ENCODE measurements at regions not wholly inside any gene's neighbourhood (a gene's known extent, or its start where the extent isn't known, plus 50 kb on each side); places are given as distances from the start of the nearest gene placed in this dataset.
"Not testable (repeated sequence)": the region's sequence is repeated elsewhere in the genome, so short reads cannot be mapped to it uniquely, and the experiment has no call there.

DNA sequence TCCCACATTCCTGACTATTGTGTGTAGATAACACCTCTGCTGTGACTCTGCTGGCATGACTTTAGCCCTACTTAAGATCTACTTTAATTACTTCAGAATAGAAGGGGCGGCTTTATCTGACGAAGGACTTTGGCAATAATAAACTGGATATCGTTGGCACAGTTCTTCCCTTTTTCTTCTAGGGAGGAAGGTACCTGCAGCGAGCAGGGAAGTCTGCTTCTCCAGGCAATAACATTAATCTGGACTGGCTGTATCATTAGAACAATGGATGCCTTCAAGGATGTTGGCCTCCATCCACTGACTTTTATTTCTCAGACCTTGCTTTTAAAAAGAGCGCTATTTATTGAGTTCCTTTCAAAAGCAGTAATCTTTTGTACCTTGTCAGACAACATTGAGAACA is 172.6 kb upstream of the THSD7A start:
- no peak for DNase-seq (ENCODE audit: low spot score)

DNA sequence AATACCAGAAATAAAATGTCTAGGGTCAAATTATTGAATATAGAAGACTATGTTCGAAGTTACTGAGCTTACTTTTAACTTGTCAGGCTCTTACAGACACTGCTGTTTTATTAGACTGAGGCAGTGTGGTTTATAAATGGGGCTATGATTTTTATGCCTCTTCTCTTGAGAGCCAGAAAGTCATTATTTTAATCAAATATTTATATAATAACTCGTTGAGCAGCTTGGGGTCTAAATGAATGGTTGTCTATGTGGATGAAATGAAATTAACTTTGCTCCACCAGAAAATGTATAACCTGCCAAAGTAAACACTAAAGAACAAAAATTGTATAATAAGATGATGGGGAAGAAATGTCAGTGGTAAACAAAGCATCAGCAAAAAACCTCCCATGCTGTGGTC is 175.6 kb upstream of the THSD7A start:
- no peak for DNase-seq (ENCODE audit: low spot score)

DNA sequence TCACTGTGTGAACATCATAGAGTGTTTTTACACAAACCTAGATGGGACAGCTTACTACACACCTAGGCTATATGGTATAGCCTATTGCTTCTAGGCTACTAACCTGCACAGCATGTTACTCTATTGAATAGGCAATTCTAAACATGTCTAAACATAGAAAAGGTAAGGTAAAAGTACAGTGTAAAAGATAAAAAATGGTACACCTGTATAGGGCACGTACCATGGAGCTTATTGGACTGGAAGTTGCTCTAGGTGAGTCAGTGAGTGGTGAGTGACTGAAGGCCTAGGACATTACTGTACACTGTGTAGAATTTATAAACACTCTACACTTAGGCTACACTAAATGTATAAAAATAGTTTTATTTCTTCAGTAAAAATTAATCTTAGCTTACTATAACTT is 182.0 kb upstream of the THSD7A start:
- DNase-seq (ENCODE audit: low spot score), result no peak

DNA sequence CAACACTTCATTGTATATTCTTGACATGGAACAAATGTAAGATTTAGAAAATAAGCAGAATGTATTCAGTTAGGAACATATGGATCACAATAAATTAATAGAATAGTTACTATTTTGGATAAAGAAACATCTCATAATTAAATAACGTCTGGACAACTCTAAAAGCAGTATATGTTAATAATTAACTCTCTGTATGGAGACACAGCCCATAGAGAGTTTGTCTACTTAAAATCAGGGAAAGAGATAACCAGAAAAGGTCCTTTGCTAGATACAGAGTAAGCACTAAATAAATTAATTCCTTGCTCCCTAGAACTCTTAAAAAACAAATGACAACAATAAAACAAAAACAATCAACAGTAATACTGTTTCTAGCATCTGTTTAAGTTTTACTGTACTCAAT is 184.4 kb upstream of the THSD7A start:
- no peak for DNase-seq (ENCODE audit: low spot score)

DNA sequence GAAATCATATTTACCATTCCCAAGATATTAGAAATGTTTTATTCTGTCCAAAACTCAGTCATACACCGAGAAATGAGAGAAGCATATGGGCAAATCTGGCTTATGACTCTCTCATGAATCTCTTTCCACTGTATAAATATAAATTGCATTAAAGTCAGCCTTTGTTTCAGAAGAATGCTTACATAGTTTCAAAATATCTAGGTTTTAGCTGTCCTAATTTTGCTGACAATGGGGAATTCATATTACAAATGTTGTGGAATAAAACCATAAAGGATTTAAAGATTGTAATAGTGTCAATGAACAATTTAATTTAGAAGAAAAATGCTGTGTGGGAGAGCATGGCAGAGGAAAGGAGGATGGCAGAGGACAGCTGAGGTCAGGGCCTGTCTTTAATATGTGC is 185.0 kb upstream of the THSD7A start:
- no peak for DNase-seq (ENCODE audit: low spot score)

DNA sequence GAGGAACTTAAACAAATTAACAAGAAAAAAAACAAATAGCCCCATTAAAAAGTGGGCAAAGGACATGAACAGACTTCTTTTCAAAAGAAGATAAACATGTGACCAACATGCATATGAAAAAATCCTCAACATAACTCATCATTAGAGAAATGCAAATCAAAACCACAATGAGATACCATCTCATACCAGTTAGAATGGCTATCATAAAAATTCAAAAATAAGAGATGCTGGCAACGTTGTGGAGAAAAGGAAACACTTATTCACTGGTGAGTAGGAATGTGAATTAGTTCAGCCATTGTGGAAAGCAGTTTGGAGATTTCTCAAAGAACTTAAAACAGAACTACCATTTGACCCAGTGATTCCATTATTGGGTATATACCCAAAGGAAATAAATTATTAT is 189.1 kb upstream of the TMEM106B start:
- not testable (repeated sequence) for DNase-seq (ENCODE audit: low spot score)

DNA sequence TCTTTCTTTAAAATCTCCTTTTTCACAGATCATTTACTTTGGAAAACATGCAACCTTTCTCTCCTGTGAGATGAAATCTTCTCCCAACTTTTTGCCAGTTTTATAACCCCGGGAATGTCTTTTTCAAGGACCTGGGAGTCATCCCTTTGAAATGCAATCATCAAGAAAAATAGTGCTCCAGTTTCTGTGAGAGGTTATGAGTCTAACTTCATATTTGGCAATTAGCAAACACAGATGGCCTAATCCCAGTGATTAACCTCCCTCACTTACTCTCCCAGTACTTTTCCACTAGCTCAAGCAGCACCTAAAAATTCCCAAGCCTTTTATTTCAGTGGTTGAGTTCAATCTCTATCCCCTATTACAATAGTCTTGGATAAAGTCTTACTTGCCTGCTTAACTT is 185.8 kb upstream of the TMEM106B start:
- no peak for DNase-seq (ENCODE audit: low spot score)

DNA sequence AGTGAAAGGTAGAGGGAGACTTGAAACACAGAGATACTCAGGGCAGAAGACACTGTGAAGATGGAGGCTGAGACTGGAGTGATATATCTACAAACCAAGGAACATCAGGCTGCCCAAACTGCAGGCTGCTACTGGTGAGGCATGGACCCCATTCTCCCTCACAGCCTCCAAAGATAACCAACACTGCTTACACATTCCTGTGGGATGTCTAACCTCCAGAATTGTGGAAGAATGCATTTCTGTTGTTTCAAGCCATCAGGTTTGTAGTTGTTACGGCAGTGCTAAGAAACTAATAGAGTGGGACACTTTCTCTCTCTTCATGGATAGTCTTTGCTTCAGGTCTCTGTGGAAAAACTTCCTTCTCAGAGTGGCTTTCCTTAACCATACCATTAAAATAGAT is 182.6 kb upstream of the TMEM106B start:
- no peak for DNase-seq (ENCODE audit: low spot score)

DNA sequence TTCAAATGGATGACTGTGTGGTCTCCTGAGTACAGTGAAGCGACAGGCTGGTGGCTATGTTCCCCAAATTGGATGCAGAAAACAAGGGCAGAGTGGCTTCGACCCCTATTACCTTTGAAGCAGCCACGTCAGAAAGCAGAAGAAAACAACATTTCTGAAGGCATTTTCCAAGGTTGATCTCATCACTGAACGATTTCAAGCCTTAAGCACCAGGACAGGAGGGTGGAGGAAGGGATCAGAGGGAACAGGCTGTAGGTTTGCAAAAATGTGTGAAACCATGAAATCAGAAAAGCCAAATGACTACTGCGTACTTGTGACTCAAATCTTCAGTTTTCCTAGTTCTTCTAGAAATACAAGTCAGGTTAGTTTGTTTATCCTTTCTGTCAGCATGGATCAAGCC is 181.0 kb upstream of the TMEM106B start:
- DNase-seq (ENCODE audit: low spot score), result no peak

DNA sequence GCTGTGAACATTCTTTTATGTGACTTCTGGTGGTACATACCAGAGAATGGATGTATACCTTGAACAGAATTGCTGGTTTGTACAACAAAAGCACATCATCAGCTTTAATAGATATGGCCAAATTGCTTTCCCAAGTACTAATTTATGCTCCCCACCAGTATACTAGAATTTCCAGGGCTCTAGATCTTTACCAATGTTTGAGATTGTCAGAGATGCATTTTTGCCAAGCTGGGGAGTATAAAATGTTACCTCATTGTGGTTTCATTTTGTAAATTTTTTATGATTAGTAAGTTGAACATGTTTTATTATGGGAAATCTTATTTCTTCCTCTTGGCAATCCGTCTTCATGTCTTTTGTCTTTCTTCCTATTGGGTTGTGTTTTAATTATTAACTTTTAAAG is 179.9 kb upstream of the TMEM106B start:
- no peak for DNase-seq (ENCODE audit: low spot score)

DNA sequence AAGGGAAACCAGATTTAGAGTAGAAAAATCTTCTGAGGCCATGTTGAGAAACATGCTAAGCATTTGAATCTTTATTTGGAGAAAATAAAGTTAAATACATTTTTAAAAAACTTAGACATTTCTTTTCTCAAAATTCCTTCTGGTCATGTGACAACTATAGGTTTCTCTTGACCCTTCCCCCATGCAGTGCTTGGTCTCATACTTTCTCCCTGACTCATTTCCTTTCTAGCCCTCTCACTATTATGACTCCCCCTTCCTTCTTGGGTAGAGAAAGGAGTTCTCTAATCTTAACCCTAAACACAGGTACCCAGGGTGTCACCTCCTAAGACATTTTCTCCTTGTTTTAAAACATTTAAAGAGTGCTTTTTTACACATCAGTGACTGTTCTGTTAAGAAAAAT is 179.5 kb upstream of the TMEM106B start:
- no peak for DNase-seq (ENCODE audit: low spot score)

DNA sequence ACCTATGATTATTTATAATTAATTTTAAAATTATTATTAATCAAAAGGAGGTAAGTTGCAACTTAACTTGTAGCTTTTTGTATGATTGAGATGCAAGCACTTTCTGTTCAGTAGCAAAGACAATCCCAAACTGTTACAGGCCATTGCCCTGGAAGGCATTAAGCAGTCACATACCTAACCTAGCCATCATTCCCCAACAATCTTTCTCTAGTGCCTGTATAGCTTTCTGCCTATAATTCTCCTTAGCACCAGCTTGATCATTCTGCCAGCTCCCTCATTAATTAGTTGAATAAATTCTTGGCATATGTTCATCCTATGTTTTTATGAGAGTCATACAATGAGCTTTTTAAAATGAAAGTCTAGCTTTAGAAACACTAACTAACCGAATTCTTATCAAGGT is 178.9 kb upstream of the TMEM106B start:
- DNase-seq (ENCODE audit: low spot score), result no peak

DNA sequence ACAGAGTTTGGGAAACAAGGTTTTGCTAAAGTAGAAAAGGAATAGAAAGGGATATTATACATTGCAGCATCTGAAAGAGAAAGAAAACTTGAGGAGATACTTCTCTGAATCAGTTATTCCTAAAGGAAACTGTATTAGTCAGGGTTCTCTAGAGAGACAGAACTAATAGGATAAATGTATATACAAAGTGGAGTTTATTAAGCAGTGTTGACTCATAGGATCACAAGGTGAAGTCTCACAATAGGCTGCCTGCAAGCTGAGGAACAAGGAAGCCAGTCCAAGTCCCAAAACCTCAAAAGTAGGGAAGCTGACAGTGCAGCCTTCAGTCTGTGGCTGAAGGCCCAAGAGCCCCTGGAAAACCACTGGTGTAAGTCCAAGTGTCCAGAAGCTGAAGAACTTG is 167.6 kb upstream of the TMEM106B start:
- not testable (repeated sequence) for DNase-seq (ENCODE audit: low spot score)

DNA sequence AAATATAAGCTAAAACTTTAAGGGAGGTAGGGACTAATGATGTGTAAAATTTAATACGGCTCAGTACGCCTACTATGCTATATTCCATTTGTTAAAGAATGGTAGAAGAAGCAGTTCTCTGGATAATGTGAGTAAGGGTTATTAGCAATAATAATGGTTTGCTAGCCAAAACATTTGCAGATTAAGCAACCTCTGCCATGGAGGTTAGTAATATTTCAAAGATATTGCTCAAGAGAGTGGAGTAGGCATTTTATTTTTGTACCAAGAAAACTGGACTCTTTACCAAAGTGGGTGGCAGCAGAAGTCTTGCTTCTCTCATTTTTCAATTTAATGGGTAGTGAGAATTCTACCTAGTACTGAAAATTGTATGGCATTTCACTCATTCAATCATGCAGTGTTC is 158.9 kb upstream of the TMEM106B start:
- DNase-seq (ENCODE audit: low spot score), result no peak

DNA sequence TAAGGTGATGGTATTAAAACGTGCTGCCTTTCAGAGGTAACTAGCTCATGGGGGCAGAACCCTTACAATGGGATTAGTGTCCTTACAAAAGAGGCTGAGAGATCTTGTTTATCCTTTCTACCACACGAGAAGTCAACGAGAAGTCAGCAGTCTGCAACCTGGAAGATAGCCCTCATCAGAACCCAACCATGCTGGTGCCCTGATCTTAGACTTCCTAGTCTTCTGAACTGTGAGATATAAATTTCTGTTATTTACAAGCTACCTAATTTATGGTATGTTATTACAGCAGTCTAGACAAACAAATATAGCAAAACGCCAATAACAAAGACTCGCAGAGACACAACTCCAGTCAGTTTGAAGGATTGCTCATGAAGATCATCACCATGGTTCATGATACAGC is 157.5 kb upstream of the TMEM106B start:
- DNase-seq (ENCODE audit: low spot score), result no peak

DNA sequence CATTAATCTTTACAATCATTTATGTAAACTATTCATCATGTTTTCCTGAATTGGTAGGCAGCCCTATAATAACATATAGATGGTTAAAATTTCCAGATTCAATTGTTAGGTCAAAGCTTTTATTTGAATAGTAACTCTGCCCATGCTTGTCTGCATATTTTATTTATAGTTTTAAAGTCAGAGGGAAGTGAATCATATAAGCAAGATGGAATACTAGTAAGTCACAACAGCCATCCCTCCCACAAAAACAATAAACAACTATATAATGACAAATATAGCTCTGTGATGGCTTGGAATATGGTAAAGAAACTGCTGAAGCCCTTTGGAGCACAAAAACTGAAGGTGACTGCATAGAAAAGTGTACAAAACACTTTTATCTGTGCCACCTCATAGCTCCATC is 156.3 kb upstream of the TMEM106B start:
- DNase-seq (ENCODE audit: low spot score), result no peak

DNA sequence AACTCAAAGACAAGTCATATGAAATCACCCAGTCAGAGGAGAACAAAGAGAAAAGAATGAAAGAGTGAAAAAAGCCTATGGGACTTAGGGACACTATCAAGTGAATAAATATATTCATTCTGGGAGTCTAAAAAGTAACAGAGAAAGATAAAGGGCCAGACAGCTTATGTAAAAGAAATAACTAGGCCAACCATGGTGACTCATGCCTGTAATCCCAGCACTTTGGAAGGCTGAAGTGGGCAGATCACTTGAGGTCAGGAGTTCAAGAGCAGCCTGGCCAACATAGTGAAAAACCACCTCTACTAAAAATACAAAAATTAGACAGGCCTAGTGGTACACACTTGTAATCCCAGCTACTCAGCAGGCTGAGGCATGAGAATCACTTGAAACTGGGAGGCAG is 154.7 kb upstream of the TMEM106B start:
- no peak for DNase-seq (ENCODE audit: low spot score)

DNA sequence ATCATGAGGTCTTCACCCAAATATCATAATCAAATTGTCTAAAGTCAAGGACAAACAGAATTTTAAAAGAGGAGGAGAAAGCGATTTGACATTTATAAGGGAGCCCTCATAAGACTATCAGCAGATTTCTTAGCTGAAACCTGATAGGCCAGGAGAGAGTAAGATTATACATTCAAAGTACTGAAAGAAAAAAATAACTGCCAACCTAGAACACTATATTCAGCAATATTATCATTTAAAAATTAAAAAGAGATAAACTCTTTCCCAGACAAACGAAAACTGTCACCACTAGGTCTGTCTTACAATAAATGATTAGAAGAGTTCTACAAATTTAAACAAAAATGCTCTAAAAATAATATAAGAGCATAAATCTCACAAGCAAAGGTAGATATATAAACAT is 154.1 kb upstream of the TMEM106B start:
- no peak for DNase-seq (ENCODE audit: low spot score)

DNA sequence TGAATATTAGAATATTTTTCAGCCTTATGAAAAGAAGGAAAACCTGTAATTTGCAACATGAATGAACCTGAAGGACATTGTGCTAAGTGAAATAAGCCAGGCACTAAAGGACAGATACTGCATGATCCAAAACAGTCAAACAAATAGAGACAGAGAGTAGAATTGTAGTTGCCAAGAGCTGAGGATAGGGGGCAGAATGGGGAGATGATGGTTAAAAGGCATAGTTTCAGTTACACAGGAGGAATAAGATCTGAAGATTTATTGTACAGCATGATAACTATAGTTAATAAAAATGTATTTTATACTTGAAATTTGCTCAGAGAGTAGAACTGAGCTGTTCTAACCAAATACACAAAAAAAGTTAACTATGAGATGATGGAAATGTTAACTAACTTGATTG is 149.0 kb upstream of the TMEM106B start:
- no peak for DNase-seq (ENCODE audit: low spot score)

DNA sequence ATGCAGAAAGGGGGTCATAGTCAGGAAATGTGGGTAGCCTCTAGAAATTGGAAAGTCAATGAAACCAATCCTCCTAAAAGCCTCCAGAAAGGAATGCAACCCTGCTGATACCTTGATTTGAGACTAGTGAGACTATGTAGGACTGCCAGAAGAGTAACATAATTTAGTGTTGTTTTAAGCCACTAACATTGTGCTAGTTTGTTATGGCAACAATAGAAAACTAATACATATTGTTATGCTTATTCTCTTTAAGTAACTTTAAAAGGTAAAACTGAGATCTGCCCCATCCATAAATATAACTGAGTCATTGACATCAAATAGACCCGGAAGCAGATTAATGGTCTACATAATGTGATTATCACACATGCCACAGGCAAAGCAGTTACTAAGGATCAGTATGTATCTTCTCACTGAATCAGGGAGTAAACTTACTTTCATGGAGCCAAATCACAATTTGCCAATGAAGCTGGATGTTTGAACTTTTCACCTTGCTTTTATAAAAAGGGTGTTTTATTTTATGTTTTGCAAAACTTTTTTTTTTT is 146.4 kb upstream of the TMEM106B start:
- DNase-seq (ENCODE audit: low spot score), result no peak

DNA sequence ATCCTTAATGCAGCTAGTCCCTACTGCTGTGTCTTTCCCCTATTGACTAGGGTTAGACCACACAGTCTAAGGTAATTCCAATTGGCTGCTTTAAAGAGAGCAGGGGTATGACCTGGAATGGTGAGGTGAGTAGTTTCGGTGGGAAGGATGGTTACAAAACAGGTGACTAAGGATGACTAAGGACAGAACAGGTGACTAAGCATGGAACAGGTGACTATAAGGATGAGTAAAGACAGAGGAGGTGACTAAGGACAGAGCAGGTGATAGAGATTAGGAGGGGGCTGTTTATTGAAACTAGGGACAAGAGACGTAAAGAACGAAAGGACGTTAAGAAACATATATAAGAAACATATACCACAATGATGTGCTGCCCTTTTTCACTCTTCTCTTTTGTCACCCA is 145.1 kb upstream of the TMEM106B start:
- DNase-seq (ENCODE audit: low spot score), result no peak

DNA sequence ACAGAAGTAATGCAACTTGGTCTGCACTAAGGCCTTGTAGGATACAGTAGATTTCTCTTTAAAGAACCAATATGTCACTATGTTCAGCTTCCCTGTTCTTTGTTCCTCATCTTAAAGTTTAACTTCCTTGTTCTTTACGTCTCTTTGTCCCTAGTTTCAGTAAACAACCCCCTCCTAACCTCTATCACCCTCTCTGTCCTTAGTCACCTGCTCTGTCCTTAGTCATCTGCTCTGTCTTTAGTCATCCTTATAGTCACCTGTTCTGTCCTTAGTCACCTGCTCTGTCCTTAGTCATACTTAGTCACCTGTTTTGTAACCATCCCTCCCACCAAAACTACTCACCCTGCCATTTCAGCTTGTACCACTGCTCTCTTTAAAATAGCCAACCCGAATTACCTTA is 144.6 kb upstream of the TMEM106B start:
- no peak for DNase-seq (ENCODE audit: low spot score)

DNA sequence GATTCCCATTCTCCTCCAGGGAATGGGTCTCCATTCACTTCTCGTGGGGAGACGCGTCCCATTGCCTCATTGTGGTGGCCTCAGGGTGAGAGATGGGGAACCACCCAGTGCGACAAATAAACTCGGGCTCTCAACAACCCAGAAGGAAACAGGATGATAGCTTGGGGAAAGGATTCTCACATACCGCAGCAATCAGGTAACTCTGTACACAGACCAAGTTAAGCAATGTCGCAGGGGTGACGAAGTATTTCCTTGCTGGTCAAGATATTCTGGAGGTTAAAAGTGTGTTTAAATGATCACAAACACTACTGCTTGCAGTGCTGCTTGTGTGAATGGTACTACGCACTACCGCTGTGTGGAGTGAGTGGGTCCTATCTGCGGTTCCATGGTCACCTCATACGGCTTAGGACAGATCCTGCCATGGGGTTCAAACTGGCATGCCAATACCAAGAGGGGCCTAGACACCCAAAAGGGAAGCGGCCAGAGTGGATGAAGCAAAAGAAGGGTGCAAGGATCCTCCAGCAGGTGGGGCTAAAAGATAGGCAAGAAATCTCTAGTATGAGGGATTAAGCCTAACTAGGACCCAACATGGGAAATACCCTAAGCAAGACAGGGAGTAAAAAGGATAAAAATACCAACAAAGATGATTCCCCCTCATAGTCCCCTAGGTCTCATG is 143.8 kb upstream of the TMEM106B start:
- peak; percentile 51 for DNase-seq (ENCODE audit: low spot score)

DNA sequence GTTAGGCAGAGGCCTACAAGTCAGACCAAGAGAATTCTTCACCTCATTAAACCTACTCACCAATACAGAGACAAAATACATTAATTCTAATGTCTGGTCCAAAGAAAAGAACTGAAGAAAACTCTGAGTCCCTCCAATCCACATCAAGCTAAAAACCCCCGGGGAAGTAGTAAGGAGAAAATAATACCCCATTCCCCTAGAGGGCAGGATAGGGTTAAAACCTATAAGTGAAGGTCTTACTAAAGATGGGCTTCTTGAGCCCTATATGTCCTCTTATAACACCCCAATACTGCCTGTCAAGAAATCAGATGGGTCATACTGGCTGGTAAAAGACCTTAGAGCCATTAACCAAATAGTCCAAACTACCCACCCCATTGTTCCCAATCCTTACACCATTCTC is 141.3 kb upstream of the TMEM106B start:
- no peak for DNase-seq (ENCODE audit: low spot score)

DNA sequence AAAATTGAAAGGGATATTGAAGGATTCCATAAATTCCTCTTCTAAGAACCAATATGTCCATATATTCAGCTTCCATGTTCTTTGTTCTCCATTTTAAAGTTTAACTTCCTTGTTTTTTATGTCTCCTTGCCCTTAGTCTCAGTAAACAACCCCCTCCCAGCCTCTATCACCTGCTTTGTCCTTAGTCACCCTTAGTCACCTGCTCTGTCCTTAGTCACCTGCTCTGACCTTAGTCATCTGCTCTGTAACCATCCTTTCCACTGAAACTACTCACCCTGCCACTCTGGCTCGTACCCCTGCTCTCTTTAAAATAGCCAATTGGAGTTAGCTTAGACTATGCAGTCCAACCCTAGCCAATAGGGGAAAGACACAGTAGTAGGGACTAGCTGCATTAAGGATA is 136.2 kb upstream of the TMEM106B start:
- no peak for DNase-seq (ENCODE audit: low spot score)

All from cerebellar cortex (tissue), 1 donor.